GM19468 (cell line): ENCODE measurements at regions not wholly inside any gene's neighbourhood (a gene's known extent, or its start where the extent isn't known, plus 50 kb on each side); places are given as distances from the start of the nearest gene placed in this dataset.

Experiments used
- ATAC-seq: cut with Tn5 transposase; IDR thresholded peaks from one replicate; pipeline ENCODE4 v1.9.1; 2021; ENCODE audit warnings: mild to moderate bottlenecking, moderate library complexity, moderate number of reproducible peaks; ENCODE audit not compliant: unreplicated experiment; ENCODE audit errors: extremely low read depth

GRCh38 chr13:78247362-78247761 lies 328.7 kb upstream of the EDNRB start:
- ATAC-seq, result no peak

- ATAC-seq, result no peak
Measured at GRCh38 chr13:78241278-78241919, 322.8 kb upstream of the EDNRB start.

- ATAC-seq, result no peak
Measured at GRCh38 chr13:78239714-78240113, 321.1 kb upstream of the EDNRB start.

GRCh38 chr13:78238911-78239310 lies 320.3 kb upstream of the EDNRB start:
- ATAC-seq, result no peak

- ATAC-seq, result no peak
Measured at GRCh38 chr13:78228940-78229339, 310.3 kb upstream of the EDNRB start.

- no peak for ATAC-seq
Measured at GRCh38 chr13:78228211-78228610, 309.6 kb upstream of the EDNRB start.

GRCh38 chr13:78227709-78228108 lies 309.1 kb upstream of the EDNRB start:
- no peak for ATAC-seq

GRCh38 chr13:78215458-78216108 lies 297.0 kb upstream of the EDNRB start:
- ATAC-seq, result no peak

GRCh38 chr13:78201411-78201810 lies 282.8 kb upstream of the EDNRB start:
- peak; percentile 55 for ATAC-seq

GRCh38 chr13:78198821-78199220 lies 280.2 kb upstream of the EDNRB start:
- ATAC-seq, result no peak

GRCh38 chr13:78198419-78198818 lies 279.8 kb upstream of the EDNRB start:
- ATAC-seq, result no peak

GRCh38 chr13:78197231-78197630 lies 278.6 kb upstream of the EDNRB start:
- ATAC-seq, result no peak

GRCh38 chr13:78194904-78195639 lies 276.4 kb upstream of the EDNRB start:
- no peak for ATAC-seq

- no peak for ATAC-seq
Measured at GRCh38 chr13:78193846-78194245, 275.2 kb upstream of the EDNRB start.

- no peak for ATAC-seq
Measured at GRCh38 chr13:78192716-78193115, 274.1 kb upstream of the EDNRB start.

- no peak for ATAC-seq
Measured at GRCh38 chr13:78190296-78190695, 271.7 kb upstream of the EDNRB start.

- no peak for ATAC-seq
Measured at GRCh38 chr13:78187781-78188180, 269.1 kb upstream of the EDNRB start.

GRCh38 chr13:78185700-78186099 lies 267.1 kb upstream of the EDNRB start:
- no peak for ATAC-seq

GRCh38 chr13:78183732-78184131 lies 265.1 kb upstream of the EDNRB start:
- ATAC-seq, result no peak

- ATAC-seq, result no peak
Measured at GRCh38 chr13:78182813-78183212, 264.2 kb upstream of the EDNRB start.

GRCh38 chr13:78177306-78177705 lies 258.7 kb upstream of the EDNRB start:
- no peak for ATAC-seq
